ENCODE measurements at regions not wholly inside any gene's neighbourhood (a gene's known extent, or its start where the extent isn't known, plus 50 kb on each side); places are given as distances from the start of the nearest gene placed in this dataset.

DNA sequence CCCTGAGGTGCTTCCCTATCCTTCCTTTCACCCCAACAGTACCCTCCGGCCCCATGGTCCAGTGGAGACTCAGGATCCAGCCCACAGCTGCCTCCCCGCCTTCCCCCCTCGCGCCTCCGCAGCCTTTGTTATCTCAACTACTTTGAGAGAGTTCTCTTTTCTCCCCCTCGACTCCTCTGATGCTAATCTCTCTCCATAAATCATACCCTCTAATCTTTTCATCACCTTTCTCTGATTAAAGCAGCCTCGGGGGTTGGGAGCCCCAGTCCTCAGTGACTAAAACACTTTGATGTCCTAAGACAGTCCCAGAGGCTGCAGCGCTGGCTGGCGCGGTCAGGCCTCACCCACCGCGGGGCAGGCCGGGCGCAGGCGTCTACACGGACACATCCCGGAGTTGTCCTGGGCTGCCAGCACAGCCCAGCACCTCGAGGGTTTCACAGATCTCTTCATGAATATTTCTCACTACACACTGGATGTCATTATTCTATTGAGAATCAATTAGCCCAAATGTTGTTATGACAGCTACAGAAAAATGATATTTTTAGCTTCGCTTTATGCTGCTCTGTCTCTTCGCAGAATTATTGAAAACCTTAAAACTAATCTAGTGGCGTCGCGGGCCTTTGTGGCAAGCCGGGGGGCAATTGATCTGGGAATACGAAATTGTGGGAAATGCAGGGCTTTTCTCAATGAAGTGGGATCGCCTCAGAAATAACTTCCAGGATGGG, 289.5 kb downstream of the RRAGC start:
- no peak for ATAC-seq

GRCh38 chr1:38568061-38568857, 291.3 kb downstream of the RRAGC start:
- ATAC-seq, result no peak

GRCh38 chr1:38567401-38567800, 292.2 kb downstream of the RRAGC start:
- no peak for ATAC-seq

- no peak for ATAC-seq
Observed at GRCh38 chr1:38565020-38565491, 294.5 kb downstream of the RRAGC start.

DNA sequence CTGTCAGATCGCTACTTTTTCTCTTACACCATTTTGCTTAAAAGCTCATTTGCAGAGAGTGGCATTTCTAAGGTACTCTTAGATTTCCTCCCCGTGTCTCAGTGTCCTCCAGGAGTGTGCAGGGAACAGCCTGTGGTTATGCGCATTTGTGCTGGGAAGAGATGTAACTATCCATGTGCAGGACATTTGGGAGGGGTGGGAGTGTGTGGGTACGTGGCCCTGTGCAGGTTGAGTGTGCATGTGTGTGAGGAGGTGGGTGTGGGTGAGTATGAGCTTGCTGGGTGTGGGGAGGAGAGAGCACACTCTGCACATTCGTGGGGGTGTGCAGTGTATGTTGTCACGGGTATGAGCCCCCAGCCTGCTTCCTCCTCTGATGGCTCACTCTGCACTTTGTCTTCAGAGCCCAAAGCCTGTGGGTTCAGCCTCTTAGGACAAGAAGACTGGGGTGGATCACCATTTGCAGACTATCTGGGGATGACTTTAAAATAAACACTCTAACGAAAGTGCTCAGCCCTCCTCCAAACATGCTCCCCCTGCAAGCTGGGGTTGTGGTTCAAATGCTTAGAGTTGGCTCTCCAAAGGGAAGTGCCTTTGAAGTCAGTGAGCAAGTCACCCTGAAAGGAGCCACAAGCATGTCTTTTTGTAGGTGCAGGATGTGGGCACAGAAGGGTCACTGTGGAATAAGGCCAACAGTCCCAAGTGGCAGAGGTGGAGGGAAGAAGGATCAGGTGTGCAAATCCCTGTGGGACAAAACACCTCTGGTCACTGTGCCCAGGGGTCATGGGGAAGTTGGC, 295.4 kb downstream of the RRAGC start:
- no peak for ATAC-seq

- no peak for ATAC-seq
Observed at GRCh38 chr1:38561725-38562124, 297.8 kb downstream of the RRAGC start.

DNA sequence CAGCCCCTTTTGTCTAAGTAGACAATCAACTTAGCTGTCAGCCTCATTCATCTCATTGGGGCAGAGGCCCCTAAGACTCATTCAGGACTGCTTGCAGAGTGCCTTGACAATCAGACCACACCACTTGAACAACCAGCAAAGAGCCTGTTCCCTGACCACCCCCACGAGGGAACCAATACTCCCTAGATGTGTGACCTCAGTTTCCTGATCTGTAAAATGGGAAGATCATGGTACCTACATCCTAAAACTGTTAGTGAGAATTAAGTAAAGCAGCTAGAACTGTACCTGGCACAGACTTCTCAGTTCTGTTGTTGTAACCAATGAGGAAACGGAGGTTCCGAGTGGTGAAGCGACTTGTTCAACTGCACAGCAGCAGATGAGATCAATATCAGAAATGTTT, 298.5 kb downstream of the RRAGC start:
- no peak for ATAC-seq

GRCh38 chr1:38560457-38560856, 299.1 kb downstream of the RRAGC start:
- ATAC-seq, result no peak

- peak; percentile 84 for ATAC-seq
Observed at GRCh38 chr1:38559446-38560165, 300.0 kb downstream of the RRAGC start.

DNA sequence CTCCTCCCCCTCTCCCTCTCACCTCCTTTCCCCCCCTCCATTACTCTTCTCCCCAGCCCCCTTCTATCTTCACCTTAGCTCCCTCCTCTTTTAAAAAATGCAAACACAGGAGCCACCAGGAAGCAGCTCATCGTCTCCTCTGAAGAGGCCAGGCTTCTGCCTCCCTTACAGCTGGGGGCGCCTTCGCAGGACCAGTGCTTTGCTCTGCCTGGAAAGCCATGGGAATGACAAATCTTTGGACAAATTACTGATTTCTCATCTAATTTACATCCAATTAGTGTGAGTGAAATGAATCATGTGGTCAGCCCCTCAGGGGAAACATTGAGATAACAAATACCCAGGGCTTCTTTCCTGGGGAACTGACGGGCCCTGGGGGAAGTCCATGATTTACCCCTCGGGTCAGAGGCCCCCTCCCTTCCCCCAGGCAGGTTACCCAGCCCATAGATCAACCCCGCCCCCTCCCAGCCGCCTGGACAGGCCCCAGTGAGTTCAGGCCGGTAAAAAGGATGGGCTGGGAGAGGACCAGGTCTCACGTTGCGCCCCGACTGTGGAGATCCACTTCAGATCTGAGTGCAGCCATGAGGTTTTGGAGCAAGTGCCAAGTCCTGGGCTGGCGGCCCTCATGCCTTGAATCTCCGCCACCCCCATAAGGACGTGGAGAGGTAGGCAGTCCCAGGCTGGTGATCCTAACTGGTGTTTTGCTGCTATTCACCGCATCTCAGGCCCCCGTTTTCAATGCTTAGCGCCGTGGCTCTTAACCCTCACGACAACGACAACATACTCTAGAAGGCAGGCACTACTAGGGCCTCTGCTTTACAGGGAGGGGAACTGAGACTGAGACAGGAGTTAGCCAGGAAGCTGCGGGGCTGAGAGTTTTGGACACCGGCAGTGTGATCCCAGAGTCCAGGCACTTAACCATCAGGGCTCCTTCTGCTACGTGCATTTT, 300.8 kb downstream of the RRAGC start:
- ATAC-seq, result peak; percentile 20

- ATAC-seq, result no peak
Observed at GRCh38 chr1:38558055-38558454, 301.5 kb downstream of the RRAGC start.

- ATAC-seq, result no peak
Observed at GRCh38 chr1:38555594-38555993, 304.0 kb downstream of the RRAGC start.

DNA sequence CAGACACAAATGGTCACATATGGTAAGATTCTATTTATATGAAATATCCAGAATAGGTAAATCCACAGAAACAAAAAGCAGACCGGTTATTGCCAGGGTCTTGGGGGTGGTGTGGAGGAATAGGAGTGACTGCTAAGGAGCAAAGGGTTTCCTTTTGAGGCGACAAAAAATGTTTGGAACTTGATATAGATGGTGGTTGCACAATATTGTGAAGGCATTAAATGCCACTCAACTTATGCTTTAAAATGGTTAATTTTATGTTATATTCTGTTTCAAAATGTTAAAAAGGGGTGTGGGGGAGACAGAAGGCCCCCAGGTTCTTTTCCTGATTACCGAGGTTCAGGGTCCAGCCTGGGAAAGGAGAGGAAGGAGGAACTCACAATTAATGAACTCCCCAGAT, 304.4 kb downstream of the RRAGC start:
- no peak for ATAC-seq

- ATAC-seq, result no peak
Observed at GRCh38 chr1:38551318-38552307, 308.0 kb downstream of the RRAGC start.

DNA sequence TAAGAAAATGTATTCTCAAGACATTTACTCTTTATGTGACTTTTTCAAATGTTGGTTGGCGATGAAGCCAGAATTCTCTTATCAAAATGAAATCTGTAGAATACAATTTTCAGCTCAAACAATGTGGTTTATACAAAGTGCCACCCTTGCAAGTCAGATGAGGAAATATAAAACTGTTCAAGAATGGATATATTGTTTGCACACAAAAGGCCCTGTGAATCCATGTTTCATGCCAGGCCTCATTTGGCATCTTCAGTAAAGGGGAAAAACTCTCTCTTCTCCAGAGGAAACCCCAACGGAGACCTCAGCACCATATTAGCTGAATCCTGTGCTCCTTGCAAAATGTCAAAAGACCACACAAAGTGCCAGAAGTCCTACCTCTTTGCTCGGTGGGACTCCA, 310.4 kb downstream of the RRAGC start:
- ATAC-seq, result no peak

- no peak for ATAC-seq
Observed at GRCh38 chr1:38547321-38547720, 312.3 kb downstream of the RRAGC start.

DNA sequence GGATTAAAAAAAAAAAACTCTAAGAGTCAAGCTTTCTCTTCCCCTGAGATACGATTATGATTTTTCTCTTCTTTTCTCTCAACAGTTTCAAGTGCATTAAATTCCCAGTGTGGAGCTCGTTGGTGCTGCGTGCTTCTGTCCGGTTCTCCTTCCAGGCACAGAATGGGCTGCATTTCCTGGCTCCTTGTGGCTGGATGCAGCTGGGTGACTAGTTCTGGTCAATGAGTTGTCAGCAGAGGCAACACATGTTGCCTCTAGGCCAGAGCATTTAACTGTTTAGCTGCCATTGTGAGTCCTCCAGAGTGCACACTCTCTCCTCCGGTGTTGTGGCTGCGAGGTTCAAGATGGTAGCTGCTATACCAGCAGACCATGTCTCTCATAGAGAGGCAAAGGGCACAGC, 312.9 kb downstream of the RRAGC start:
- no peak for ATAC-seq

GRCh38 chr1:38541223-38541622, 318.3 kb downstream of the RRAGC start:
- ATAC-seq, result no peak

- ATAC-seq, result no peak
Observed at GRCh38 chr1:38539931-38540330, 319.6 kb downstream of the RRAGC start.

DNA sequence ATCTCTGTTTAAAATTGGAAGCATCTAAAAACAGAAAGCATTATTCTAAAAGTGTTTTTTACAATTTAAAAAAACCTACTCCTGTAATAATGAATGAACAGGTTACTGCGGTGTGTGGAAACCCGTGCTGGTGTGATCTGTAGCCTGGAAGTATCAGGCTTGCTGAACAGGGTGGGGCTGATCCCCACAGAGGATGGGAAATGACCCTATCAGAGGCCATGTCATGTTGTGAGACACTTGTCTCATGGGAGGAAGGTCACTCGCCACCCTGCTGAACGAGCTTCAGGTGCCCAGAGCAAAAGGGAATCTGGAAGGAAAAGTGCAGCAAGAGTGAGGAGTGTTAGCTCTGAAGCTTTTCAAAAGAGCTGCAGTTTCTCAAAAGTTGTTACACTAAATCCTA, 320.7 kb downstream of the RRAGC start:
- ATAC-seq, result no peak
